AG04450 (cell line): ENCODE measurements at regions not wholly inside any gene's neighbourhood (a gene's known extent, or its start where the extent isn't known, plus 50 kb on each side); places are given as distances from the start of the nearest gene placed in this dataset.
"Not testable (repeated sequence)": the region's sequence is repeated elsewhere in the genome, so short reads cannot be mapped to it uniquely, and the experiment has no call there.

Source experiments
- CTCF ChIA-PET: fragments of 300-600, 350-600 bp; formaldehyde crosslinking; extraction: SDS; loops from one replicate; lab custom pipeline; 2022; ENCODE audit warnings: antibody characterized with exemption, inconsistent platforms; lab: Charles Lee
- POLR2A ChIA-PET: fragments of 350-600 bp; formaldehyde crosslinking; extraction: SDS; loops from one replicate; lab custom pipeline; 2021; ENCODE audit warnings: antibody characterized with exemption, inconsistent platforms; lab: Yijun Ruan, JAX
- DNase-seq: peaks from one replicate; pipeline ENCODE4 v3.0.0-alpha.2; 2011; ENCODE audit warnings: low read depth, low spot score
- H3K27ac ChIP-seq: one replicate; pipeline ENCODE4 v1.5.1; 2012; ENCODE audit warnings: low read depth, low read length, control low read depth
- H3K27me3 ChIP-seq: one replicate; pipeline ENCODE4 v1.6.0; 2012; ENCODE audit warnings: low read length; ENCODE audit not compliant: control insufficient read depth, insufficient read depth
- H3K4me3 ChIP-seq: 2 replicates; pipeline ENCODE4 v1.5.1; 2011; ENCODE audit warnings: mild to moderate bottlenecking, low read depth, low read length, control low read depth
- H3K9me3 ChIP-seq: 2 replicates; pipeline ENCODE4 v1.5.1; 2012; ENCODE audit warnings: low read length; ENCODE audit not compliant: control insufficient read depth, insufficient read depth

GRCh38 chr7:76937781-76938180, 94.4 kb downstream of the SPDYE17 start:
- POLR2A ChIA-PET, DNase-seq: not testable (repeated sequence)

GRCh38 chr7:76937330-76937729, 94.8 kb downstream of the SPDYE17 start:
- H3K27me3 ChIP-seq, H3K4me3 ChIP-seq, H3K9me3 ChIP-seq, DNase-seq, H3K27ac ChIP-seq, POLR2A ChIA-PET, CTCF ChIA-PET: not testable (repeated sequence)

More at GRCh38 chr7:76937781-76938180, 94.4 kb downstream of the SPDYE17 start:
- H3K27ac ChIP-seq, H3K9me3 ChIP-seq, CTCF ChIA-PET, H3K27me3 ChIP-seq, H3K4me3 ChIP-seq: not testable (repeated sequence)

- POLR2A ChIA-PET, H3K27me3 ChIP-seq, H3K27ac ChIP-seq, H3K9me3 ChIP-seq, CTCF ChIA-PET, H3K4me3 ChIP-seq, DNase-seq: not testable (repeated sequence)
Measured at GRCh38 chr7:76936346-76936745, 95.8 kb downstream of the SPDYE17 start.

- H3K27me3 ChIP-seq, H3K27ac ChIP-seq, H3K9me3 ChIP-seq, CTCF ChIA-PET, DNase-seq, H3K4me3 ChIP-seq, POLR2A ChIA-PET: not testable (repeated sequence)
Measured at GRCh38 chr7:76934711-76935110, 97.5 kb downstream of the SPDYE17 start.

GRCh38 chr7:76932957-76933356, 99.2 kb downstream of the SPDYE17 start:
- CTCF ChIA-PET, POLR2A ChIA-PET, DNase-seq: not testable (repeated sequence)

GRCh38 chr7:76931441-76931840, 100.7 kb downstream of the SPDYE17 start:
- POLR2A ChIA-PET, CTCF ChIA-PET, H3K27ac ChIP-seq, DNase-seq, H3K4me3 ChIP-seq, H3K27me3 ChIP-seq, H3K9me3 ChIP-seq: not testable (repeated sequence)

More at GRCh38 chr7:76932957-76933356, 99.2 kb downstream of the SPDYE17 start:
- H3K27ac ChIP-seq, H3K9me3 ChIP-seq, H3K27me3 ChIP-seq, H3K4me3 ChIP-seq: not testable (repeated sequence)

- CTCF ChIA-PET, POLR2A ChIA-PET, DNase-seq, H3K4me3 ChIP-seq, H3K9me3 ChIP-seq, H3K27ac ChIP-seq: not testable (repeated sequence)
- H3K27me3 ChIP-seq, result peaks cover 12% of the 10 kb centered on the region
Measured at GRCh38 chr7:76930416-76930815, 101.7 kb downstream of the SPDYE17 start.

GRCh38 chr7:76928751-76929150, 103.4 kb downstream of the SPDYE17 start:
- H3K27me3 ChIP-seq, H3K9me3 ChIP-seq, CTCF ChIA-PET, DNase-seq, H3K27ac ChIP-seq, POLR2A ChIA-PET, H3K4me3 ChIP-seq: not testable (repeated sequence)

- CTCF ChIA-PET, result interaction anchor here (0.6 kb wide), 1 partner anchor 491 kb away, joined by 3 read pairs; no protein-coding TSS in a partner anchor
- DNase-seq, POLR2A ChIA-PET: not testable (repeated sequence)
Measured at GRCh38 chr7:76927741-76928393, 104.3 kb downstream of the SPDYE17 start.

GRCh38 chr7:76926416-76926815, 105.7 kb downstream of the SPDYE17 start:
- CTCF ChIA-PET, POLR2A ChIA-PET, H3K27me3 ChIP-seq, H3K27ac ChIP-seq, H3K4me3 ChIP-seq, DNase-seq, H3K9me3 ChIP-seq: not testable (repeated sequence)

More at GRCh38 chr7:76927741-76928393, 104.3 kb downstream of the SPDYE17 start:
- H3K9me3 ChIP-seq, H3K27me3 ChIP-seq, H3K4me3 ChIP-seq, H3K27ac ChIP-seq: not testable (repeated sequence)
